Fibroblast of lung (primary cell): ENCODE measurements at regions not wholly inside any gene's neighbourhood (a gene's known extent, or its start where the extent isn't known, plus 50 kb on each side); places are given as distances from the start of the nearest gene placed in this dataset.

ENCODE experiments used
- DNase-seq, 2 donors: peaks; one replicate each; pipeline versions ENCODE4 v3.0.0 to v3.0.0-alpha.2; 2010; ENCODE audit warnings: low read depth in 2 of 2
- H2AFZ ChIP-seq: 2 replicates; pipeline ENCODE4 v1.5.1; 2012; ENCODE audit warnings: low read length, control low read depth, inconsistent platforms
- H3K27ac ChIP-seq: 2 replicates; pipeline ENCODE4 v1.5.1; 2011; ENCODE audit warnings: low read length, control low read depth; ENCODE audit not compliant: insufficient read depth
- H3K27me3 ChIP-seq: 2 replicates; pipeline ENCODE4 v1.5.1; 2011; ENCODE audit warnings: mild to moderate bottlenecking, low read length; ENCODE audit not compliant: control insufficient read depth, insufficient read depth
- H3K36me3 ChIP-seq: 2 replicates; pipeline ENCODE4 v1.5.1; 2011; ENCODE audit warnings: low read length; ENCODE audit not compliant: control insufficient read depth, insufficient read depth
- H3K4me1 ChIP-seq: 2 replicates; pipeline ENCODE4 v1.5.1; 2011; ENCODE audit warnings: low read length; ENCODE audit not compliant: control insufficient read depth, insufficient read depth; ENCODE audit errors: extremely low read depth
- H3K4me2 ChIP-seq: 2 replicates; pipeline ENCODE4 v1.5.1; 2011; ENCODE audit warnings: low read length, control low read depth; ENCODE audit not compliant: insufficient read depth; ENCODE audit errors: extremely low read depth
- H3K4me3 ChIP-seq, 4 experiments: fragments of 200-600 bp in 1 of 4; sonication (generic) in 1 of 4; replicated peaks in 1 of 4; 2 replicates each; pipeline ENCODE4 v1.5.1; 2011 to 2016; ENCODE audit warnings: low read length in 4 of 4, low read depth in 3 of 4, mild to moderate bottlenecking in 3 of 4, control low read depth in 2 of 4, inconsistent platforms in 1 of 4, mixed read lengths in 1 of 4; ENCODE audit not compliant: insufficient read depth in 1 of 4; ENCODE audit errors: control extremely low read depth in 1 of 4
- H3K79me2 ChIP-seq: 2 replicates; pipeline ENCODE4 v1.5.1; 2012; ENCODE audit warnings: mild to moderate bottlenecking, low read length, inconsistent platforms; ENCODE audit not compliant: control insufficient read depth, insufficient read depth
- H3K9ac ChIP-seq: 2 replicates; pipeline ENCODE4 v1.5.1; 2011; ENCODE audit warnings: mild to moderate bottlenecking, low read length, control low read depth; ENCODE audit not compliant: insufficient read depth
- H3K9me3 ChIP-seq: 2 replicates; pipeline ENCODE4 v1.5.1; 2012; ENCODE audit warnings: low read depth, low read length; ENCODE audit not compliant: control insufficient read depth, insufficient read depth
- H4K20me1 ChIP-seq: 2 replicates; pipeline ENCODE4 v1.5.1; 2011; ENCODE audit warnings: low read length; ENCODE audit not compliant: control insufficient read depth, insufficient read depth; ENCODE audit errors: extremely low read depth
- CTCF ChIP-seq, 2 donors: IDR thresholded peaks in 1 of 2; conservative IDR thresholded peaks in 1 of 2; 1 replicate in 1 of 2; 2 replicates in 1 of 2; pipeline ENCODE4 v1.5.1; 2011 to 2012; ENCODE audit warnings: low read length in 2 of 2, control low read depth in 1 of 2, inconsistent platforms in 1 of 2, low read depth in 1 of 2, mild to moderate bottlenecking in 1 of 2
- EZH2 ChIP-seq: IDR thresholded peaks from 2 replicates; pipeline ENCODE4 v1.5.1; 2012; ENCODE audit warnings: low read length, control low read depth, mild to moderate bottlenecking; ENCODE audit errors: missing control alignments

GRCh38 chr12:31874961-31875608 is 84.1 kb upstream of the RESF1 start:
- H3K27me3 ChIP-seq = no peaks in the 10 kb centered on the region
- no peaks in the 10 kb centered on the region for H3K79me2 ChIP-seq
- no peaks in the 10 kb centered on the region for H4K20me1 ChIP-seq
- H3K27ac ChIP-seq = no peak overlapping the region
- no peak overlapping the region for H2AFZ ChIP-seq
- H3K9me3 ChIP-seq = no peaks in the 10 kb centered on the region
- no peak overlapping the region for H3K4me3 ChIP-seq
- H3K36me3 ChIP-seq = no peaks in the 10 kb centered on the region
- no peaks in the 10 kb centered on the region for H3K4me1 ChIP-seq
- peak; percentile 18 to 78 for DNase-seq
- TF ChIP-seq EZH2 (no peak), CTCF (conservative IDR thresholded peaks at IDR 0.05 in 1 of 2, IDR thresholded peaks at IDR 0.05 in 1 of 2; ENCODE audit: low read depth in 1 of 2, low read length in 2 of 2) (no peak)
- no peak overlapping the region for H3K4me2 ChIP-seq
- H3K9ac ChIP-seq = no peak overlapping the region

- Histone ChIP-seq H3K36me3 (no peaks in the 10 kb centered on the region), H3K79me2 (no peaks in the 10 kb centered on the region), H2AFZ (no peak overlapping the region), H3K4me2 (no peak overlapping the region), H3K27me3 (no peaks in the 10 kb centered on the region), H4K20me1 (no peaks in the 10 kb centered on the region), H3K27ac (no peak overlapping the region), H3K9me3 (no peaks in the 10 kb centered on the region), H3K4me3 (no peak overlapping the region), H3K4me1 (no peaks in the 10 kb centered on the region), H3K9ac (no peak overlapping the region)
- DNase-seq = no peak
- TF ChIP-seq CTCF (conservative IDR thresholded peaks at IDR 0.05 in 1 of 2, IDR thresholded peaks at IDR 0.05 in 1 of 2; ENCODE audit: low read depth in 1 of 2, low read length in 2 of 2) = no peak
These were observed 86.2 kb upstream of the RESF1 start for GRCh38 chr12:31872831-31873604.

- H3K36me3 ChIP-seq = no peaks in the 10 kb centered on the region
- no peak for DNase-seq
These were observed 89.2 kb upstream of the RESF1 start for GRCh38 chr12:31869972-31870371.

More at GRCh38 chr12:31869972-31870371, 89.2 kb upstream of the RESF1 start:
- Histone ChIP-seq H3K27ac (no peak overlapping the region), H3K4me1 (no peaks in the 10 kb centered on the region), H4K20me1 (no peaks in the 10 kb centered on the region), H3K79me2 (no peaks in the 10 kb centered on the region), H3K4me3 (no peak overlapping the region), H2AFZ (no peak overlapping the region), H3K4me2 (no peak overlapping the region), H3K27me3 (no peaks in the 10 kb centered on the region), H3K9me3 (no peaks in the 10 kb centered on the region), H3K9ac (no peak overlapping the region)
- TF ChIP-seq EZH2 (no peak), CTCF (conservative IDR thresholded peaks at IDR 0.05 in 1 of 2, IDR thresholded peaks at IDR 0.05 in 1 of 2; ENCODE audit: low read depth in 1 of 2, low read length in 2 of 2) (no peak)
